ENCODE measurements at regions not wholly inside any gene's neighbourhood (a gene's known extent, or its start where the extent isn't known, plus 50 kb on each side); places are given as distances from the start of the nearest gene placed in this dataset.

- TF ChIP-seq CTCF (IDR thresholded peaks at IDR 0.05; ENCODE audit: insufficient read depth in 1 of 2, low read depth in 1 of 2, low read length in 1 of 2, severe bottlenecking in 1 of 2, unreplicated experiment in 1 of 2), result no peak
- Mint-ChIP-seq H3K27me3 (ENCODE audit: insufficient read depth, unreplicated experiment) (no peaks in the 10 kb centered on the region), H3K9me3 (ENCODE audit: unreplicated experiment) (no peaks in the 10 kb centered on the region), H3K36me3 (ENCODE audit: insufficient read depth, unreplicated experiment) (no peaks in the 10 kb centered on the region), H3K4me3 (ENCODE audit: unreplicated experiment) (no peak overlapping the region), H3K4me1 (ENCODE audit: low read depth, unreplicated experiment) (no peaks in the 10 kb centered on the region), H3K27ac (ENCODE audit: unreplicated experiment) (no peak overlapping the region)
- no peak for DNase-seq
- Histone ChIP-seq H3K4me1 (no peaks in the 10 kb centered on the region), H3K36me3 (ENCODE audit: control insufficient read depth, insufficient read depth, low read length) (no peaks in the 10 kb centered on the region), H3K27me3 (replicated peaks; ENCODE audit: control insufficient read depth, insufficient read depth, low read length) (no peaks in the 10 kb centered on the region), H3K9me3 (no peaks in the 10 kb centered on the region), H3K4me3 (ENCODE audit: low read depth, low read length) (no peak overlapping the region)
- POLR2A ChIA-PET, result no interaction called here
- intact Hi-C loops (cut with micrococcal nuclease; ENCODE audit: unreplicated experiment), result no loop called here
- no TSS peak for BruUV-seq (replicated peaks)
- CTCF ChIA-PET, result no interaction called here
Measured at GRCh38 chr18:61167902-61168301, 165.3 kb upstream of the CDH20 start.

- BruUV-seq (replicated peaks), result no TSS peak
- no peaks in the 10 kb centered on the region for H3K4me1 ChIP-seq
Measured at GRCh38 chr18:61169386-61169785, 163.8 kb upstream of the CDH20 start.

GRCh38 chr18:61172624-61173023 lies 160.6 kb upstream of the CDH20 start:
- CTCF ChIA-PET, result no interaction called here

More at GRCh38 chr18:61169386-61169785, 163.8 kb upstream of the CDH20 start:
- Mint-ChIP-seq H3K36me3 (ENCODE audit: insufficient read depth, unreplicated experiment) (no peaks in the 10 kb centered on the region), H3K4me3 (ENCODE audit: unreplicated experiment) (no peak overlapping the region), H3K4me1 (ENCODE audit: low read depth, unreplicated experiment) (no peaks in the 10 kb centered on the region), H3K27ac (ENCODE audit: unreplicated experiment) (no peak overlapping the region), H3K27me3 (ENCODE audit: insufficient read depth, unreplicated experiment) (no peaks in the 10 kb centered on the region), H3K9me3 (ENCODE audit: unreplicated experiment) (no peaks in the 10 kb centered on the region)
- Histone ChIP-seq H3K27me3 (replicated peaks; ENCODE audit: control insufficient read depth, insufficient read depth, low read length) (no peaks in the 10 kb centered on the region), H3K9me3 (no peaks in the 10 kb centered on the region), H3K36me3 (ENCODE audit: control insufficient read depth, insufficient read depth, low read length) (no peaks in the 10 kb centered on the region), H3K4me3 (ENCODE audit: low read depth, low read length) (no peak overlapping the region)
- intact Hi-C loops (cut with micrococcal nuclease; ENCODE audit: unreplicated experiment), result no loop called here
- no peak for DNase-seq
- ChIA-PET POLR2A (no interaction called here), CTCF (no interaction called here)
- no peak for TF ChIP-seq CTCF (IDR thresholded peaks at IDR 0.05; ENCODE audit: insufficient read depth in 1 of 2, low read depth in 1 of 2, low read length in 1 of 2, severe bottlenecking in 1 of 2, unreplicated experiment in 1 of 2)

More at GRCh38 chr18:61172624-61173023, 160.6 kb upstream of the CDH20 start:
- Mint-ChIP-seq H3K4me1 (ENCODE audit: low read depth, unreplicated experiment) (no peaks in the 10 kb centered on the region), H3K27me3 (ENCODE audit: insufficient read depth, unreplicated experiment) (no peaks in the 10 kb centered on the region), H3K9me3 (ENCODE audit: unreplicated experiment) (no peaks in the 10 kb centered on the region), H3K27ac (ENCODE audit: unreplicated experiment) (no peak overlapping the region), H3K36me3 (ENCODE audit: insufficient read depth, unreplicated experiment) (no peaks in the 10 kb centered on the region), H3K4me3 (ENCODE audit: unreplicated experiment) (no peak overlapping the region)
- Histone ChIP-seq H3K9me3 (no peaks in the 10 kb centered on the region), H3K4me3 (ENCODE audit: low read depth, low read length) (no peak overlapping the region), H3K36me3 (ENCODE audit: control insufficient read depth, insufficient read depth, low read length) (no peaks in the 10 kb centered on the region), H3K4me1 (no peaks in the 10 kb centered on the region), H3K27me3 (replicated peaks; ENCODE audit: control insufficient read depth, insufficient read depth, low read length) (no peaks in the 10 kb centered on the region)
- no peak for TF ChIP-seq CTCF (IDR thresholded peaks at IDR 0.05; ENCODE audit: insufficient read depth in 1 of 2, low read depth in 1 of 2, low read length in 1 of 2, severe bottlenecking in 1 of 2, unreplicated experiment in 1 of 2)
- BruUV-seq (replicated peaks), result no TSS peak
- intact Hi-C loops (cut with micrococcal nuclease; ENCODE audit: unreplicated experiment), result no loop called here
- POLR2A ChIA-PET, result no interaction called here
- no peak for DNase-seq

Measured in Caco-2 (cell line).